ENCODE measurements at regions not wholly inside any gene's neighbourhood (a gene's known extent, or its start where the extent isn't known, plus 50 kb on each side); places are given as distances from the start of the nearest gene placed in this dataset.

DNA sequence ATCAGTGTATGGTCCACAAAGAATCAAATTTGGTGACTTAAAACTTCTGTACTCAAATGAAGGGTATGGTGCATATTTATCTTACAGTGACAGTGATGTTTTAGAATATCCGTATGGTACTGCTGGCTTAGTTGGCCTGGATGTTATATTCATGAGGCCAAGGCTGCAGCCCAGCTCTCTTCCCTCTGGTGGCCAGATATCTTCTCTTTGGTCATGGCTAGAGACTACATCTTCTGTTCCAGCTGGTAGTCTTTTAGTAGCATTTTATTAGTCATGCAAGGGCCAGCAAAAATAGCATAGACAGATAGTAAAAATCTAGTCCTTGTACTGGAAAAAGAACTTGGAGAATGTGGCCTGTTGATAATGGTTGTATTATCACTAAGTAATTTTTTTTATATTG, 124.0 kb upstream of the ROPN1 start:
- no peaks in the 10 kb centered on the region for H3K27me3 ChIP-seq (ENCODE audit: control insufficient read depth in 1 of 2, insufficient read depth in 2 of 2, low read length in 2 of 2)
- no peak overlapping the region for H3K4me3 ChIP-seq (ENCODE audit: low read depth in 1 of 2, low read length in 2 of 2)
- H3K27ac ChIP-seq (ENCODE audit: low read depth, low read length), result no peak overlapping the region
- no peaks in the 10 kb centered on the region for H3K4me1 ChIP-seq (ENCODE audit: control insufficient read depth in 1 of 2, insufficient read depth in 2 of 2, low read length in 2 of 2)
- H3K9ac ChIP-seq (ENCODE audit: low read depth in 1 of 2, low read length in 2 of 2), result no peak overlapping the region
- no peaks in the 10 kb centered on the region for H3K36me3 ChIP-seq (ENCODE audit: control insufficient read depth in 1 of 2, insufficient read depth in 2 of 2, low read length in 2 of 2)
- H3K9me3 ChIP-seq (ENCODE audit: control insufficient read depth in 1 of 2, low read length in 2 of 2), result no peaks in the 10 kb centered on the region

DNA sequence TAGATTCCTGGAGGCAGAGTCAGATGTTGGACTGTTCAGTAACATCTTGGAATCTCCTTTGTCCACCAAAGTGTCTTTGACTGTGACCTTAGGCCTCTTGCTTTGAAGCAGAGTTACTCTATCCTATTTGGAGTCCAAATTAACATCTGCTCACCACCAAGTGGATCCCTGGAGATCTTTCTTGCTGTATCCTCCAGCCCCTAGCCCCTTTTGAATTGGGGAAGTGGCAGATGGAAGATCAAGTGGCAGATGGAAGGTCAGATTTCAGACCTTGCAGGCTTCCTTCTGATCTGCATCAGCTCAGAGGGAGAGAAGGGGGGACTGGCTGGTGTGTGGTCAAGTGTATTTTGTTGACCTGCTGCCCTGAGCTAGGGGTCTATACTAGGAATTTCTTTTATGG, 125.0 kb upstream of the ROPN1 start:
- Histone ChIP-seq H3K27ac (ENCODE audit: low read depth, low read length) (no peak overlapping the region), H3K4me1 (ENCODE audit: control insufficient read depth in 1 of 2, insufficient read depth in 2 of 2, low read length in 2 of 2) (no peaks in the 10 kb centered on the region)

DNA sequence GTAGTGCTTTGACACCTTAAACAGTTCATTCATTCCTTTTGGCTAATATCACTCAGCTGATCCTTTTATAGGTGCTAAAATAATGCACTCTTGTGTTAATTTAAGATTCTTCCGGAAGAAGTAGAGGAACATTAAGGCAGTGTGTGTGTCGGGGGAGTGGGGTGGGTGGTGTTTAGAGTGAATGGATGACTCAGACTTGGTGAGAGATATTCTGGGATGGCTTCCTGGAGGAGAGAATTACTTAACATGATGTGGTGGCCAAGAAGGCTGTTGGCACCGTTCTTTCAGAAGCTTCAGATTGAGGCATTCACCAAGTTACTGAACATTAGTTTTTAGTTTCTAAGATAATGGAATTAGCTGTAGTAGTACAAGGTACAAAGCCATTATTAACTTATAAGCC, 125.6 kb upstream of the ROPN1 start:
- H3K9me3 ChIP-seq (ENCODE audit: control insufficient read depth in 1 of 2, low read length in 2 of 2), result no peaks in the 10 kb centered on the region
- no peak overlapping the region for H3K27ac ChIP-seq (ENCODE audit: low read depth, low read length)
- no peaks in the 10 kb centered on the region for H3K36me3 ChIP-seq (ENCODE audit: control insufficient read depth in 1 of 2, insufficient read depth in 2 of 2, low read length in 2 of 2)
- no peak overlapping the region for H3K9ac ChIP-seq (ENCODE audit: low read depth in 1 of 2, low read length in 2 of 2)
- no peak overlapping the region for H3K4me3 ChIP-seq (ENCODE audit: low read depth in 1 of 2, low read length in 2 of 2)
- H3K27me3 ChIP-seq (ENCODE audit: control insufficient read depth in 1 of 2, insufficient read depth in 2 of 2, low read length in 2 of 2), result no peaks in the 10 kb centered on the region
- no peaks in the 10 kb centered on the region for H3K4me1 ChIP-seq (ENCODE audit: control insufficient read depth in 1 of 2, insufficient read depth in 2 of 2, low read length in 2 of 2)

More for the DNA sequence above, 125.0 kb upstream of the ROPN1 start:
- Histone ChIP-seq H3K36me3 (ENCODE audit: control insufficient read depth in 1 of 2, insufficient read depth in 2 of 2, low read length in 2 of 2) (no peaks in the 10 kb centered on the region), H3K27me3 (ENCODE audit: control insufficient read depth in 1 of 2, insufficient read depth in 2 of 2, low read length in 2 of 2) (no peaks in the 10 kb centered on the region), H3K9ac (ENCODE audit: low read depth in 1 of 2, low read length in 2 of 2) (no peak overlapping the region), H3K4me3 (ENCODE audit: low read depth in 1 of 2, low read length in 2 of 2) (no peak overlapping the region), H3K9me3 (ENCODE audit: control insufficient read depth in 1 of 2, low read length in 2 of 2) (no peaks in the 10 kb centered on the region)

DNA sequence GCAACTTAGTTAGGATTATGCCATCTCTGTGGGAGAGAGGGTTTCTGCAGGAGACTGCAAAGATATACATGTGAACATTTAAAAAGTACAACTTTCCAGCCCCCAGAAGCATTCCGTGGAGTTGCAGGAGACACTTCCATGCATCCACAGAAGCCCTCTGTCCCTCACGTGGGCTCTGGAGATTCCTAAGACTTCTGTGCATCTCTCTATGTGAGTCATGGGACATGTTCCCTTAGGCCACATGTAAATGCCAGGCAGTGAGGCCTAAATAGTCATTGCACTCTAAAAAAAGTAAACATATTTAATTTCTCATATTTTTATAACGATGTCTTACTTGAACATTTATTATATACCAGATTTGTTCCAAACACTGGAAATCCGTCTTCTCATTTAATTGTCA, 126.5 kb upstream of the ROPN1 start:
- Histone ChIP-seq H3K4me1 (ENCODE audit: control insufficient read depth in 1 of 2, insufficient read depth in 2 of 2, low read length in 2 of 2) (no peaks in the 10 kb centered on the region), H3K27ac (ENCODE audit: low read depth, low read length) (no peak overlapping the region), H3K36me3 (ENCODE audit: control insufficient read depth in 1 of 2, insufficient read depth in 2 of 2, low read length in 2 of 2) (no peaks in the 10 kb centered on the region)

DNA sequence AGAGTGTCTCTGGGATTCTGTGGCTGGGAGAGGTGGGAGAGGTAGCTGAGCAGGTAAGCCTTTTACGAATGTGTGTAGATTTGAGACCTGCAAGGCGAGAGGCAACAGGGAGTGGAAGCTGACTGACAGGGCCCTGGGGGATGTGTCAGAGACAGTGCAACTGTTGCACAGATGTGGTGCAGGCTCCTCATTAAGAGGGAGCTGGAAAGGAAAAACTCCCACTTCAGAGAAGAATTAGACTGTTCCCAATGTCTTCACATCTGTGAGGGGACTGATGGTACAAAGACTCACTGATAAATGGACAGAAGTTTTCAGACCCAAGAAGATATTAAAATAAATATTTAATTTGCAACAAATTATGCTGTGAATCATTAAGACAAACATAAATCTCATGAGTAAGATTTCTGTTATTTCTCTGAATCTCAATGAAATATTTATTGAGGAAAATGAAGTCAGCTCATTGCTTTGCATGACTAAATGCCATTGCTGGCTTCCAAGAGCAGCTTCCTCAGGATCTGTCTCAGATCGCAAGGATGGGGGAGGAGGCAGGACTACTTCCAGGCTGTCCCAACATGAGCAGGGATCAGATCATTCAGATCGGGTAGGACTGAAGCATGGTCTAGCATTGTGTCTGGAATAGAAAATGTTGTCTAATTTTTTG, 127.3 kb upstream of the ROPN1 start:
- no peaks in the 10 kb centered on the region for H3K4me1 ChIP-seq (ENCODE audit: control insufficient read depth in 1 of 2, insufficient read depth in 2 of 2, low read length in 2 of 2)
- no peak overlapping the region for H3K27ac ChIP-seq (ENCODE audit: low read depth, low read length)
- H3K36me3 ChIP-seq (ENCODE audit: control insufficient read depth in 1 of 2, insufficient read depth in 2 of 2, low read length in 2 of 2), result no peaks in the 10 kb centered on the region
- no peak overlapping the region for H3K9ac ChIP-seq (ENCODE audit: low read depth in 1 of 2, low read length in 2 of 2)
- H3K27me3 ChIP-seq (ENCODE audit: control insufficient read depth in 1 of 2, insufficient read depth in 2 of 2, low read length in 2 of 2), result no peaks in the 10 kb centered on the region
- no peaks in the 10 kb centered on the region for H3K9me3 ChIP-seq (ENCODE audit: control insufficient read depth in 1 of 2, low read length in 2 of 2)
- H3K4me3 ChIP-seq (ENCODE audit: low read depth in 1 of 2, low read length in 2 of 2), result no peak overlapping the region

More for the DNA sequence above, 126.5 kb upstream of the ROPN1 start:
- Histone ChIP-seq H3K9me3 (ENCODE audit: control insufficient read depth in 1 of 2, low read length in 2 of 2) (no peaks in the 10 kb centered on the region), H3K9ac (ENCODE audit: low read depth in 1 of 2, low read length in 2 of 2) (no peak overlapping the region), H3K4me3 (ENCODE audit: low read depth in 1 of 2, low read length in 2 of 2) (no peak overlapping the region), H3K27me3 (ENCODE audit: control insufficient read depth in 1 of 2, insufficient read depth in 2 of 2, low read length in 2 of 2) (no peaks in the 10 kb centered on the region)

DNA sequence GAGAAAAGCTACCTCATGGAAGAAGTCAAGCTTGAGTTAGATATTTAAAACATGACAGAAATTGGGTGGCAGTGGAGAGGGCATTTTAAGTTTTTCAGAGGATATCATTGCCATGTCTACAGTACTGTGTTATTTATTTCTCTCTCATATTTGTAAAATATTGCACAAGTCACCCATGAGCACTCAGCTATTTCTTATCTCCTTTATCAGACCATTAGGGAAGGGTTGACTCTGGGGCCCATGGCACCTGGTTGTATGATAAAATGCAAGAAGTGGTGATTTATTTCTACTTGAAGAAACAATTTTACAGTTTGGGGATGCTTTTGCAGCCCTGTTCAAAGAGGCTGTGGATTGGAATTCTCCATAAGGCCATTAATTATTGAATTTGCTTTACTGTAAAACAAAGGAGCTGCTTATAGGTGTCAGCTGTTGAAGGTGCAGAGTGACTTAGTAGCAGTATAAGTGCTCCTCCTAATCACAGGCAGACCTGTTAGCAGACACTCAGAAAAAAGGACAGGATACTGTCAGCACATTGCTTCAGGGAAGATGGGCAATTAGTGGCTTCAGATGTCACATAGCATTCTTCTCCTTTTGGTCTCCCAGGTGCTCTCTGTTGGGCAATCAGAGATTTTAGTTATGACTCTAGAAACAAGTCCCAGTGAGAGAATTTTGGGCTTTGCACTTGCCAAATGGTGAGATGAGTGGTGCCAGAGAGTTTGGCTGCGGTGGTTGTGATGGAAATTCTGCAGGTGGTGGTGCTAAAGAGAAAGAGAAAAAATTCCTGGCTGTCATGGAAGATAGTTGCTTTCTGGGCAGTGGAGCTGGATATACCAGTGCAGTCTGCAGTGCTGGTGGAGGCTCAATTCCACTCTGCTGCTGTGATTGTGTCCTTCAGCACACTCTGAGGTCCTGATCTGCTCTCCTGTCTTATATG, 129.7 kb upstream of the ROPN1 start:
- H3K36me3 ChIP-seq (ENCODE audit: control insufficient read depth in 1 of 2, insufficient read depth in 2 of 2, low read length in 2 of 2), result no peaks in the 10 kb centered on the region
- H3K27me3 ChIP-seq (ENCODE audit: control insufficient read depth in 1 of 2, insufficient read depth in 2 of 2, low read length in 2 of 2), result no peaks in the 10 kb centered on the region
- H3K9ac ChIP-seq (ENCODE audit: low read depth in 1 of 2, low read length in 2 of 2), result no peak overlapping the region
- no peaks in the 10 kb centered on the region for H3K4me1 ChIP-seq (ENCODE audit: control insufficient read depth in 1 of 2, insufficient read depth in 2 of 2, low read length in 2 of 2)
- no peaks in the 10 kb centered on the region for H3K9me3 ChIP-seq (ENCODE audit: control insufficient read depth in 1 of 2, low read length in 2 of 2)
- no peak overlapping the region for H3K27ac ChIP-seq (ENCODE audit: low read depth, low read length)
- no peak overlapping the region for H3K4me3 ChIP-seq (ENCODE audit: low read depth in 1 of 2, low read length in 2 of 2)

DNA sequence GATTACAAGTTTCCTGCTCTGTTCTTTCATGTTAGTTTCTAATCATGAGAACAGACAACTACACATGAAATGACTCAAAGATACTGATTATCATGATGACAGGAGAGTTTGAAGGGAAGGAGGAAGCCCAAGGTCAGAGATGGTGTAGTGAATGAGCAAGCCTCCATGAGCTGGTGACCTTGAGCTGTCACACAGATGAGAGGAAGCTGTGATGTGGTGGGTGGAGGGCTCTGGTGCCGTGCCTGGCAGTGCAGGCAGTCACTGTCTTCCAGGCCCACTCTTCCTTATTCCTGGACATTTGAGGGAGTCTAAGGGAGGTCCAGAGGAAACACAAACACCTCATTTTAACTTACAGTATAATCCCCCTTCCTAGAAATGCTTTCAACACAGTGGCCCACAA, 133.4 kb upstream of the ROPN1 start:
- Histone ChIP-seq H3K4me3 (ENCODE audit: low read depth in 1 of 2, low read length in 2 of 2) (no peak overlapping the region), H3K9me3 (ENCODE audit: control insufficient read depth in 1 of 2, low read length in 2 of 2) (no peaks in the 10 kb centered on the region), H3K27ac (ENCODE audit: low read depth, low read length) (no peak overlapping the region), H3K27me3 (ENCODE audit: control insufficient read depth in 1 of 2, insufficient read depth in 2 of 2, low read length in 2 of 2) (peaks cover 0 to 8% of the 10 kb centered on the region in 2 donors), H3K9ac (ENCODE audit: low read depth in 1 of 2, low read length in 2 of 2) (no peak overlapping the region), H3K36me3 (ENCODE audit: control insufficient read depth in 1 of 2, insufficient read depth in 2 of 2, low read length in 2 of 2) (no peaks in the 10 kb centered on the region), H3K4me1 (ENCODE audit: control insufficient read depth in 1 of 2, insufficient read depth in 2 of 2, low read length in 2 of 2) (no peaks in the 10 kb centered on the region)

DNA sequence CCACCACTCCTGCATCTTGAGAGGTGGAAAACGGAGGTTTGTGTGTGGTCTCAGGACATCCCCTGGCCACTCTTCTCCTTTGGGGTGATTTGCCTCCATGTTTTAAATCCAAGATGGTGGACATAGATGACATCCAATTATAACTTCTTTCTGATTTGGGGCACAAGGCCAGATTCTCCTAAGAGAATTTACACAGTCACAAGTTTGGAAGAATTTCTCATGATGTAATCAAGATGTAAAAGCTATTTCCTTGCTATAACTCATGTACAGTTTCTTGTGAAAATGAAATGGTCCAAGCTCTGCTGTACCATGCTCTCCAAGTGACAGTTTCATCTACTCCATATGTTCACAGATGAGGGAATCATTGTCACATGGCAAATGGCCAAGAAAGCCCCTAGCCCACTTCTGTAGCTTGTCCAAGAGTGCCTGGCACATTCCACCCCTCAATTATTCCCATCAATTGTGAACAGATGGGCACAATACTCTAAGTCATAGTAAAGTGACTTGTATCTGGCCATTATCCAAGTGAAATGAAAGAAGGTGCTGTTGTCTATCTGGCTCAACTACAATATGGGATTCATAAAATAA, 134.6 kb upstream of the ROPN1 start:
- H3K4me1 ChIP-seq (ENCODE audit: control insufficient read depth in 1 of 2, insufficient read depth in 2 of 2, low read length in 2 of 2), result no peaks in the 10 kb centered on the region
- H3K9me3 ChIP-seq (ENCODE audit: control insufficient read depth in 1 of 2, low read length in 2 of 2), result no peaks in the 10 kb centered on the region
- no peaks in the 10 kb centered on the region for H3K36me3 ChIP-seq (ENCODE audit: control insufficient read depth in 1 of 2, insufficient read depth in 2 of 2, low read length in 2 of 2)
- peaks cover 0 to 8% of the 10 kb centered on the region in 2 donors for H3K27me3 ChIP-seq (ENCODE audit: control insufficient read depth in 1 of 2, insufficient read depth in 2 of 2, low read length in 2 of 2)
- no peak overlapping the region for H3K9ac ChIP-seq (ENCODE audit: low read depth in 1 of 2, low read length in 2 of 2)
- no peak overlapping the region for H3K27ac ChIP-seq (ENCODE audit: low read depth, low read length)
- no peak overlapping the region for H3K4me3 ChIP-seq (ENCODE audit: low read depth in 1 of 2, low read length in 2 of 2)

DNA sequence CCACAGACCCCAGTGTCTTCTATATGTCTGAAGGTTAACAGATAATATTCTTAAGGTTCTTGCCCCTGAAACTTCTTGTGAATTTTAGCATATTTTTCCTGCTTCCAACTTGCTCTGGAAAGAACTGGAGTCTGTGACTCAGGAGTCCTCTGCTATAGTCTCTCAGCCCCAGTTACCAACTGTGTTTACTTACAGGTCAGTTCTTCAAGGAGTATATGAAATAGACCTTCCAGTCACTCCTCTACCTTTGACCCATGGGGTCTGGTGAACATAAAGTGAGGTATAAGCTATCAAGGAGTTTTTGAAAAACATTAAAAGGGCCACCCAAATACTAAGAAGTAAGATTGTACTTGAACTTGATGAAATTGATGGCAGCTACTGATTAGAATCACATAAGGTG, 139.2 kb upstream of the ROPN1 start:
- H3K27me3 ChIP-seq (ENCODE audit: control insufficient read depth in 1 of 2, insufficient read depth in 2 of 2, low read length in 2 of 2), result peaks cover 0 to 8% of the 10 kb centered on the region in 2 donors
- no peaks in the 10 kb centered on the region for H3K4me1 ChIP-seq (ENCODE audit: control insufficient read depth in 1 of 2, insufficient read depth in 2 of 2, low read length in 2 of 2)
- H3K36me3 ChIP-seq (ENCODE audit: control insufficient read depth in 1 of 2, insufficient read depth in 2 of 2, low read length in 2 of 2), result no peaks in the 10 kb centered on the region
- no peak overlapping the region for H3K27ac ChIP-seq (ENCODE audit: low read depth, low read length)
- H3K4me3 ChIP-seq (ENCODE audit: low read depth in 1 of 2, low read length in 2 of 2), result no peak overlapping the region
- no peak overlapping the region for H3K9ac ChIP-seq (ENCODE audit: low read depth in 1 of 2, low read length in 2 of 2)
- H3K9me3 ChIP-seq (ENCODE audit: control insufficient read depth in 1 of 2, low read length in 2 of 2), result no peaks in the 10 kb centered on the region

DNA sequence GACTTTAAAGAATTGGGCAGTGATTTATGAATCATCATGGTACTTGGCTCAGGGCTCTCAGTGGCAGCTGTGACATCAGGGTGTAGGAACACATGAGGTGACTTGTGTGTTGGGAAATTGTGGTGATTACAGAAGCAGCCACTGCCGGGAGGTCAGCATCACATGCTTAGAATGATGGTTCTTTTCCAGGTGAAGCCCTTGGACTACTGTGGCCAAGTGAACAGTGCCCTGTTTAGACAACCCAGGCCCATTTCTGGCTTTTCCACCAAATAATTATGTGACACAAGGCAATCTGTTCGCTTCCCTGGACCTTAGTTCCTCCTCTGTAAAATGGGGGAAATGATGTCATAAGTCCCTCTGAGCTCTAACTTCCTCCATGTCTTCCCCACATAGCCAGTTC, 139.7 kb upstream of the ROPN1 start:
- no peak overlapping the region for H3K4me3 ChIP-seq (ENCODE audit: low read depth in 1 of 2, low read length in 2 of 2)
- peaks cover 0 to 8% of the 10 kb centered on the region in 2 donors for H3K27me3 ChIP-seq (ENCODE audit: control insufficient read depth in 1 of 2, insufficient read depth in 2 of 2, low read length in 2 of 2)
- H3K27ac ChIP-seq (ENCODE audit: low read depth, low read length), result no peak overlapping the region
- H3K4me1 ChIP-seq (ENCODE audit: control insufficient read depth in 1 of 2, insufficient read depth in 2 of 2, low read length in 2 of 2), result no peaks in the 10 kb centered on the region
- H3K9ac ChIP-seq (ENCODE audit: low read depth in 1 of 2, low read length in 2 of 2), result no peak overlapping the region
- H3K36me3 ChIP-seq (ENCODE audit: control insufficient read depth in 1 of 2, insufficient read depth in 2 of 2, low read length in 2 of 2), result no peaks in the 10 kb centered on the region
- H3K9me3 ChIP-seq (ENCODE audit: control insufficient read depth in 1 of 2, low read length in 2 of 2), result no peaks in the 10 kb centered on the region

Measured in duodenal mucosa (tissue), 2 donors.